GM18951 (cell line): ENCODE measurements at regions not wholly inside any gene's neighbourhood (a gene's known extent, or its start where the extent isn't known, plus 50 kb on each side); places are given as distances from the start of the nearest gene placed in this dataset.

Experiments
- POLR2A ChIP-seq: IDR thresholded peaks from 4 replicates; pipeline ENCODE4 v1.6.1; 2011; ENCODE audit warnings: mild to moderate bottlenecking; ENCODE audit not compliant: insufficient read length, insufficient read depth; ENCODE audit errors: extremely low read depth
- in situ Hi-C: fragments of 300-500 bp; cut with MboI; formaldehyde crosslinking; loops from one replicate; pipeline ENCODE4 v1.12.0; 2022; ENCODE audit warnings: low sequenced_read_pairs, mixed read lengths, inconsistent platforms; ENCODE audit not compliant: unreplicated experiment

GRCh38 chr9:26325444-26325829 lies 567.2 kb downstream of the CAAP1 start:
- TF ChIP-seq POLR2A = no peak
- in situ Hi-C loops = no loop called here

- no peak for TF ChIP-seq POLR2A
- in situ Hi-C loops = no loop called here
Observed at GRCh38 chr9:26324786-26325443, 567.7 kb downstream of the CAAP1 start.

- in situ Hi-C loops = no loop called here
- no peak for TF ChIP-seq POLR2A
Observed at GRCh38 chr9:26321935-26322334, 570.7 kb downstream of the CAAP1 start.

GRCh38 chr9:26319859-26320258 lies 572.7 kb downstream of the CAAP1 start:
- no peak for TF ChIP-seq POLR2A
- in situ Hi-C loops = no loop called here

- in situ Hi-C loops = no loop called here
- TF ChIP-seq POLR2A = no peak
Observed at GRCh38 chr9:26313108-26313507, 579.5 kb downstream of the CAAP1 start.

GRCh38 chr9:26311463-26311995 lies 581.1 kb downstream of the CAAP1 start:
- in situ Hi-C loops = no loop called here
- TF ChIP-seq POLR2A = no peak

- no peak for TF ChIP-seq POLR2A
- in situ Hi-C loops = no loop called here
Observed at GRCh38 chr9:26310294-26310693, 582.3 kb downstream of the CAAP1 start.

GRCh38 chr9:26308328-26308727 lies 584.3 kb downstream of the CAAP1 start:
- in situ Hi-C loops = no loop called here
- no peak for TF ChIP-seq POLR2A

- in situ Hi-C loops = no loop called here
- TF ChIP-seq POLR2A = no peak
Observed at GRCh38 chr9:26301659-26302058, 590.9 kb downstream of the CAAP1 start.

GRCh38 chr9:26301046-26301445 lies 591.6 kb downstream of the CAAP1 start:
- no peak for TF ChIP-seq POLR2A

GRCh38 chr9:26296910-26297572 lies 595.6 kb downstream of the CAAP1 start:
- TF ChIP-seq POLR2A = no peak
- in situ Hi-C loops = no loop called here

More at GRCh38 chr9:26301046-26301445, 591.6 kb downstream of the CAAP1 start:
- in situ Hi-C loops = no loop called here

- in situ Hi-C loops = no loop called here
- no peak for TF ChIP-seq POLR2A
Observed at GRCh38 chr9:26292943-26293342, 599.7 kb downstream of the CAAP1 start.

- in situ Hi-C loops = no loop called here
- no peak for TF ChIP-seq POLR2A
Observed at GRCh38 chr9:26271495-26272122, 593.4 kb upstream of the TUSC1 start.
